Thoracic aorta (tissue), 2 donors: ENCODE measurements at regions not wholly inside any gene's neighbourhood (a gene's known extent, or its start where the extent isn't known, plus 50 kb on each side); places are given as distances from the start of the nearest gene placed in this dataset.
A peak's percentile ranks its signal among the peaks of the same experiment; 100 is the strongest.

Experiments
- ATAC-seq: fragments of 150-250 bp; one replicate; pipeline ENCODE4 v1.8.0; 2017; ENCODE audit warnings: low read depth; ENCODE audit not compliant: insufficient number of reproducible peaks, low FRiP score
- DNase-seq: peaks from one replicate; pipeline ENCODE4 v3.0.0-alpha.2; 2020; ENCODE audit warnings: low spot score
- H3K27ac ChIP-seq, 2 donors: fragments of 200-600 bp; sonication (generic); 1 replicate in 1 of 2; 2 replicates in 1 of 2; pipeline ENCODE4 v1.5.1; 2016; ENCODE audit warnings: mild to moderate bottlenecking in 2 of 2, moderate library complexity in 2 of 2
- H3K27me3 ChIP-seq: fragments of 200-600 bp; sonication (generic); replicated peaks from 2 replicates; pipeline ENCODE4 v1.6.0; 2016; ENCODE audit warnings: mild to moderate bottlenecking; ENCODE audit not compliant: insufficient read depth
- H3K36me3 ChIP-seq: fragments of 200-600 bp; sonication (generic); one replicate; pipeline ENCODE4 v1.5.1; 2016
- H3K4me1 ChIP-seq, 2 donors: fragments of 200-600 bp; sonication (generic); 1 replicate in 1 of 2; 2 replicates in 1 of 2; pipeline versions ENCODE4 v1.5.1 to v1.6.0; 2016; ENCODE audit warnings: low read depth in 2 of 2, mild to moderate bottlenecking in 1 of 2; ENCODE audit not compliant: control insufficient read depth in 1 of 2
- H3K4me3 ChIP-seq: fragments of 200-600 bp; sonication (generic); 2 replicates; pipeline ENCODE4 v1.5.1; 2016; ENCODE audit warnings: mild to moderate bottlenecking
- H3K9me3 ChIP-seq: fragments of 200-600 bp; sonication (generic); 2 replicates; pipeline ENCODE4 v1.5.1; 2016
- CTCF ChIP-seq: fragments of 200-600 bp; sonication (generic); IDR thresholded peaks from one replicate; pipeline ENCODE4 v1.5.1; 2019; ENCODE audit warnings: antibody characterized with exemption

- Histone ChIP-seq H3K36me3 (no peaks in the 10 kb centered on the region), H3K27ac (no peak overlapping the region), H3K4me1 (no peaks in the 10 kb centered on the region), H3K4me3 (no peak overlapping the region), H3K9me3 (no peaks in the 10 kb centered on the region), H3K27me3 (no peaks in the 10 kb centered on the region)
- no peak for TF ChIP-seq CTCF
- DNase-seq (no peak), ATAC-seq (no peak)
Measured at GRCh38 chr4:52372747-52373146, 286.4 kb downstream of the USP46 start.

- H3K4me3 ChIP-seq: no peak overlapping the region
- DNase-seq (no peak), ATAC-seq (no peak)
- H3K27ac ChIP-seq: no peak overlapping the region
- no peaks in the 10 kb centered on the region for H3K36me3 ChIP-seq
- no peaks in the 10 kb centered on the region for H3K27me3 ChIP-seq
- TF ChIP-seq CTCF: no peak
- H3K4me1 ChIP-seq: no peaks in the 10 kb centered on the region
- H3K9me3 ChIP-seq: no peaks in the 10 kb centered on the region
Measured at GRCh38 chr4:52373650-52374049, 285.5 kb downstream of the USP46 start.

GRCh38 chr4:52374877-52375276, 284.2 kb downstream of the USP46 start:
- no peak overlapping the region for H3K4me3 ChIP-seq
- H3K27me3 ChIP-seq: no peaks in the 10 kb centered on the region
- H3K27ac ChIP-seq: no peak overlapping the region
- no peaks in the 10 kb centered on the region for H3K4me1 ChIP-seq
- no peak for ATAC-seq
- no peaks in the 10 kb centered on the region for H3K36me3 ChIP-seq
- no peak for DNase-seq
- TF ChIP-seq CTCF: no peak
- H3K9me3 ChIP-seq: no peaks in the 10 kb centered on the region

- Histone ChIP-seq H3K36me3 (no peaks in the 10 kb centered on the region), H3K27me3 (no peaks in the 10 kb centered on the region), H3K4me1 (no peaks in the 10 kb centered on the region), H3K27ac (no peak overlapping the region), H3K9me3 (no peaks in the 10 kb centered on the region), H3K4me3 (no peak overlapping the region)
- TF ChIP-seq CTCF: peak; percentile 64
- no peak for DNase-seq
- no peak for ATAC-seq
Measured at GRCh38 chr4:52376132-52376704, 282.9 kb downstream of the USP46 start.

- no peaks in the 10 kb centered on the region for H3K9me3 ChIP-seq
- no peak for TF ChIP-seq CTCF
- H3K36me3 ChIP-seq: no peaks in the 10 kb centered on the region
- no peak for ATAC-seq
- no peaks in the 10 kb centered on the region for H3K4me1 ChIP-seq
- no peaks in the 10 kb centered on the region for H3K27me3 ChIP-seq
- no peak for DNase-seq
- no peak overlapping the region for H3K27ac ChIP-seq
- H3K4me3 ChIP-seq: no peak overlapping the region
Measured at GRCh38 chr4:52377563-52377962, 281.5 kb downstream of the USP46 start.
